ENCODE measurements at regions not wholly inside any gene's neighbourhood (a gene's known extent, or its start where the extent isn't known, plus 50 kb on each side); places are given as distances from the start of the nearest gene placed in this dataset.
"Not testable (repeated sequence)": the region's sequence is repeated elsewhere in the genome, so short reads cannot be mapped to it uniquely, and the experiment has no call there.

DNA sequence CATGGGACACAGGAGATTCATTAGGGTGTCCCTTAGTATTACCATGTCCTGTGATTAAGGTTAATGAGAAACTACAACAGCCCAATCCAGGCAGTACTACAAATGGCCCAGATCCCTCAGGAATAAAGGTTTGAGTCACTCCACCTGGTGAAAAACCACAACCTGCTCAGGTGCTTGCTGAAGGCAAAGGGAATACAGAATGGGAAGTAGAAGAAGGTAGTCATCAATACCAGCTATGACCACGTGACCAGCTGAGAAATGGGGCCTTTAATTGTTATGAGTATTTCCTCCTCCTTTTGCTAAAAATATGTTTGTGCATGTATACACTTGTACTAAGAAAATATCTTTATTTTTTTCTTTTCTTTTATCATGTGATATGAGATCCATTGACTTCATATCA lies 91.1 kb upstream of the ADAMTS5 start:
- no peak for DNase-seq

DNA sequence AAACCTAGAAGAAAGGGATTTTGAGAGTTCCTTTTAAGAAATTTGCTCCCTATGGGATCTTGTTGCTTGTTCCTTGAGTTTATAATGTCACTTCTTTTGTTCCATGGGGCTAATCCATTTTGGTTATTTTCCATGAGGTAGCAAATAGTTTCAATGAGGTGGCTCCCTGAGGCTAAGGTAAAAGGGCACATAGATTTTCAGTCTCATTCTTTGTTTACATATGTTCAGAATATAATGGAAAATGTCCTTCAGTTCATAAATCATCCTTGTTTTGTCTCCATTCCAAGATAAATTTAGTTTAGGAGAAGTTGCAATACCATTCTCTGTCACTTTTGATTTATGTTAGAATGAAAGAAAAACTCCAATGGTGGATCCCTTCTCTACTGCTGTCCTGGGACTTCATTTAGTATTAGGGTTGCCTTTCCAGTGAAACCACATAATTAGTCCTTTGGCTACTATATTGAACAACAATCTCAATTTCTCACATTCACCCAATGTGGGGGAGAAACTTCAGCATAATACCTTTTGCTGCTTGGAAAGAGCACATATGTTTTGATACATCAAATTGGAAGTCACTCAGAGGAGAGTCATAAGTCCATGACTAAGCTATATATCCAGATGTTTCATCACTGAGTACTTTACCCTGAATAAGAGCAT lies 80.9 kb upstream of the ADAMTS5 start:
- no peak for DNase-seq

DNA sequence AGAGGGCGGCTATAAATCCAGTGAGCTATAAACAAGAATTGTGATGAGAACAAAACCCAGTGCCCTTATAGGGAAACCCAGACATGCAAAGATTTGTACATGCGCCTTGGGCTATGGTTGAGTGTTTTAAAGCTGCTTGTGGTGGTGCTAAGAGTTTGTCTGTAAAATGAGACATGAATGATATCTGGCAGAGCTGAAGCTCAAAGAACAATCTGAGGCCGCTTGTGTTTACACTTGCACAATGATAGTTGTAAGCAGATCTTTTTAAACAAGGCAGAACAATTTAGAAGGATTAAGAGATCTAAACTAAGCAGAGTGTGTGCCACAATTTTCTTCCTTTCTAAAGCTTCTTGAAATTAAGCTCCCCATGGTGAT lies 80.4 kb upstream of the ADAMTS5 start:
- no peak for DNase-seq

DNA sequence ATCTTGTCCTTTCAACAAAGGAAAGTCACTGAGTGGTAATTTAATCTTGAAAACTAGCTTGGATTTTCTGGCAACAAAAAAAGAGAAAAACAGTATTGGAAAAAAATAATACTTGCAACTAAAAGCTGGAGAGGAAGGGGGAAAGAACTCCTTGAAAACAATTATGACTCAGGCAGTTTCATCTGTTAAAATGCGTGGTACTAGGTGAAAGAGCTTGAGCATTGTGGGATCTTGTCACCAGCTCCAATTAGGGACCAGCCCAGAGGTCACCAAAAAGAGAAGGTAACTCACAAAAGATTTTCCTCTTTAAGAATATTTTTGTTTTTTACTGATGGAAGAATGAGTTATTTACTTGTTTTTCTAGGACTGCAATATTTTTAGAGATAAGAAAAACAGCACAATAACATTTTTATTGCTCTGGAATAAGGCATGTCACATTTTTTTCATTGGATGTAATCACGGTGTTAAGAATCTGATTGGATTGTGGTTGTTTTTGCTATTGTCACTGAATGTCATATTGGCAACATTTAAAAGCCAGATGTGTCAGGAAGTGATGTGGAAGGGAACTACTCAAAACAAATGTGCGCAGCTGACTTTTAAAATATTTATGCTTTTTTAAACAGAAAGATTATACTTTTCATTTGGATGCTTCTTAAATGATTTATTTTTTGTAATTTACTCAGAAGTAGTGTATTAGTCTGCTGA lies 78.5 kb upstream of the ADAMTS5 start:
- DNase-seq = no peak

DNA sequence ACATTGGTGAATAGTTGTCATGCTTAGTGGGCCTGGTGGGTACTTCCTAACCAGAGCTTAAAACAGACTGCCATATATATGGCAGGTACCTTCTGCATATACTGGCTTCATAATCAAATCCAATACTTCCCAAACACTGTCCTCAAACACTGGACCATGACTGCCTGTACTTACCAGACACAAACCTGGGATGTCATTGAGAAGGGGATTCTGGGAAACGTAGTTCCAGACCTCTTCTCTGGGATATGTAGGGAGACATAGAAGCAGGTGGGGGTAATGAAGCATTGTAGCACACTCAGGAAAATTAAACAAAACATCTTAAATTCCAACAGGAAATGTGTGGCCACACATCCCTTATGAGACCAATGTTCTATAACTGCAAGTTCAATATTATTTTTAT lies 76.5 kb upstream of the ADAMTS5 start:
- no peak for DNase-seq

DNA sequence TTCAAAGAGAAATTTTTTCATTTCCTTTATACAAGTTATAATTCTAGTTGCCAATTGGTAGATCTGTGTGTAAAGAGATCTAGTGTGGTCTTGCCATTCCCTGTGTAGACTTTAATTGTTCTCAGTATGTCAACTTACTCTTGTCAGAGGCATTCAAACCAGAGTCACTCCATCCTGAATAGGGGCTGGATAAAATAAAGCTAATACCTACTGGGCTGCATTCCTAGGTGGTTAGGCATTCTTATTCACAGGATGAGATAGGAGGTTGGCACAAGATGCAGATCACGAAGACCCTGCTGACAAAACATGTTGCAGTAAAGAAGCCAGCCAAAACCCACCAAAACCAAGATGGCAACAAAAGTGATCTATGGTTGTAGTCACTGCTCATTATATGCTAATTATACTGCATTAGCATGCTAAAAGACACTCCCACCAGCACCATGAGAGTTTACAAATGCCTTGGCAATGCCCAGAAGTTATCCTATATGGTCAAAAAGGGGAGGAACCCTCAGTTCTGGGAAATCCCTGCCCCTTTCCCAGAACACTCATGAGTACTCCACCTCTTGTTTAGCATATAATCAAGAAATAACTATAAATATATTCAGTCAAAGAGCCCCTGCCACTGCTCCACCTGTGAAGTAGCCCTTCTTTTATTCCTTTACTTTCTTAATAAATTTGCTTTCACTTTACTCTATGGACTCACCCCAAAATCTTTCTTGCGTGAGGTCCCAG lies 74.0 kb upstream of the ADAMTS5 start:
- DNase-seq = no peak

DNA sequence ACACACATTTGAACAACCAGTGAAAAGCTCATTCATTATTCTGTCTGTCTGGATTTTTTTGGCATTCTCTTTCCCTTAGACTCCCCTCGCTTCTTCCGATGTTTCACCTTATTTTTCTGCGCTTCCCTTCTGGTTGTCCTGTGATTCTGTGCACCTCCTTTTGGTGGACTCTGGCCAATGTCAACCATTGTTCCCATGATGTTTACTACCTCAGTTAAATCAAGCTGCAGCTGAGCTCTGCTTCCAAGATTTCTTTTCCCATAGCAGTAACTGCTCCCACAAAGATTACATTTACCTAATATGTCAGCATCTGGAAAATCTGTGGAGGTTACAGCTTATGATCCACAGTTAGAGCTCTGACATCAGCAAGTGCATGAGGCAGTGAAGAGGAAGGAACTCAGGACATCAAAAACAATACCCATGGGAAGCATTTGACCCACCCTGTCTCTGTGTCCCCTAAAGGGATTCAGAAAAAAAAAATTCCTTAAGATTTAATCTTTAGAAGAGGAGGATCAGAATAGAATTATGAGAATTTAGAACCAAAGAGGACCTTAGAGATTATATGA lies 69.9 kb upstream of the ADAMTS5 start:
- no peak for DNase-seq

DNA sequence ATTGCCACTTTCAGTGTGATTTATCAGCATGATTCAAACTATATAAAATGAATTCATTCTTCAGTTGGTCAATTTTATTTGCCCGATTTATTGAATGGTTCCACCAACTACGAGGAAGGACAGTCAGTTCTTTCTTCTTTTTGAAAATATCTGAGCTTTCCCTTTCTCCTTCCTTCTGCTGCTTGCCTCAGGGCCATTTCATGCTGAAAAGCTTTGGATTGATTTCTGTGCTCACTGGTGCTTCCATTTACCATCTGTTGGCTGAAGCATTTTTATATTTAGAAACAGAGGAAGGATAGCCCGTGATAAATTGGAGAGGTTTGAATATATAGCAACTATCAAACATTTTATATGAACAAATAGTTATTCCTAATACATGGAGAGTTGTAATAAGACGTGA lies 68.9 kb upstream of the ADAMTS5 start:
- no peak for DNase-seq

DNA sequence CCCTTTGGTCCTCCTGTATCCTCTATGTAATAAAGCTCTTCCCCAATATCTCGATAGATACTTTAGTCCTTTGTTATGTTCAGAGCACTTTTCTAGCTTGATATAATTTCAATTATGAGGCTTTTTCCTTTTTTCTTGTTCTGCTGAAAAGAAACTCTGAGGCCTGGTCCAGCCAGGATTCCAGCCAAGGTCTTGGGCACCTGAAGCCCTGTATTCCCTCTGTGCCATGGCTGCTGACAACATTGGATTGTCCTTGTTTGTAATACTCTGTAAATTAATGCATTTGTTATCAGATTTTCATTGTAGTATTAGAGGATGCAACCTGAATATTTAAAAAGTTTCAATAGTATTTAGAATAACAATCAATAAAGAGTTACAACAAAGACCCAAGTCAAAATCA lies 67.9 kb upstream of the ADAMTS5 start:
- DNase-seq = no peak

DNA sequence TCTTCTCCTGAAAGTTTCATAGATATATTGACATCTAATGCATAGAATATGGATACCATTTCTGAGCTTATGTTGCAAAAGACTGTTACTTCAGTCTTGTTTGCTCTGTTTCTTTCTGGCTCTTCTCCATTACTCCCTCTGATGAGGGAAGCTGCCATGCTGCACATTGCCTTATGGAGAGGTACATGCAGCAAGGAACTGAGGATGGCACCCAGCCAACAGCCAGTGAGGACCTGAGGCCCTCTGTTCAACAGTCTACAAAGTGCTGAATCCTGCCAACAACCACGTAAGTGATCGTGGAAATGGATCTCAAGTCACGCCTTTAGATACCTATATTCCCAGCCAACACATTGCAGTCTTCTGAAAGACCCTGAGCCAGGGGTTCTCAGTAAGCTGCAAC lies 66.6 kb upstream of the ADAMTS5 start:
- no peak for DNase-seq

DNA sequence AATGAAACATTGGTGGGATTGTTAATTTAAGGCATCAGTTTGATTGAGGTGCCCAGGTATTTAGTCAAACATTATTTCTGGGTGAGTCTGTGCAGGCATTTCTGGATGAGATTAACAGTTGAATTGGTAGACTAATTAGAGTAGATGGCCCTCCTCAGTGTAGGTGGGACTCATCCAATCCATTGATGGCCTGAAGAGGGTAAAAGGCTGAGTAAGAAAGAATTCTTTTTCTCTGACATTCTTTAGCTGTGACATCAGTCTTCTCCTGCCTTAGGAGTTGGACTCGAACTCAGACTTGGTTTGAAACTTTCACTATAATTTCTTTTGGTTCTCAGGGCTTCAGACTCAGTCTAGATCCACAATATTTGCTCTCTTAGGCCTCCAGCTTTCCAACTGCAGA lies 59.6 kb upstream of the ADAMTS5 start:
- no peak for DNase-seq

DNA sequence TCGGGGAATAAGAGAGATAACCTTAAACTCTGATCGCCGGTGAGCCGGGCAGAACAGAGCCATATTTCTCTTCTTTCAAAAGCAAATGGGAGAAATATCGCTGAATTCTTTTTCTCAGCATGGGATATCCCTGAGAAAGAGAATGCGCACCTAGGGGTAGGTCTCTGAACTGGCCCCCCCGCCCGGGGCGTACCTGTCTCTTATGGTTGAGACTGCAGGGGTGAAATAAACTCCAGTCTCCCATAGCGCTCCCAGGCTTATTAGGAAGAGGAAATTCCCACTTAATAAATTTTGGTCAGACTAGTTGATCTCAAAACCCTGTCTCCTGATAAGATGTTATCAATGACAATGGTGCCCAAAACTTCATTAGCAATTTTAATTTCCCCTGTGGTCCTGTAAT lies 58.8 kb upstream of the ADAMTS5 start:
- not testable (repeated sequence) for DNase-seq

DNA sequence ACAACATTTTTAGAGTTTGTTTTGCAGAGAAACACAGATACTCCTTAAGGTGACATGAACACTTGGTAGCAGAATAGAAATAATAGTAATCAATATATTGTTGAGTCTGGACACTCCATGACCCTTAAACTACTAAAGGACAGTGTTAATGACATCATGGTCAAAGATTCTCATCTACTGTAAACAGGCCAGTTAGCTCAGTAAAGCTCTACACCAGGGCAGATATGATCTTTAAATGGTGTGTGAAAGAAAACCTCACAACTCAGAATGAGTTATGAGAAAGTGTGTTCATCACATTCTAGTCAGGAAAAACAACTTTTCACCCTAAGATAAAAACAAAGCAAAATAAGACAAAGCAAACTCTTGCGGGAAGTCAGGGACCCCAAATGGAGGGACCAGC lies 58.1 kb upstream of the ADAMTS5 start:
- DNase-seq = no peak

DNA sequence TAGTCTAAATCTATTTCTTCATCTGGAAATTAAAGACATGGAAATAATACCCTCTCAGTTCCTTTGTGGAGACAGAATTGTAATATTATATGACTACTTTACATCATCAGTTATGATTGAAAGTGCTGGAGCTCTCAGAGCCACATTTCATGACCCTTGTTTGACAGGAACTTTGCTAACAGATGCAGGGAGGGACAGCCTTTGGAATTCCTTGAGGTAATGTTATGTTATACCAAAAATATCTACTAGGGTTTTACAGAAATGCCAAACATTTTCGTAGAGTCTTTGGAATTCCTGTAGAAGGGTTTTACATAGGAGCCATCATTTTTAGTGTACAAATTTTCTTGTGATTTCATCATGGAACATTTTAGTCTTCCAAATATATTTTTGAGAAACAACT lies 57.4 kb upstream of the ADAMTS5 start:
- no peak for DNase-seq

DNA sequence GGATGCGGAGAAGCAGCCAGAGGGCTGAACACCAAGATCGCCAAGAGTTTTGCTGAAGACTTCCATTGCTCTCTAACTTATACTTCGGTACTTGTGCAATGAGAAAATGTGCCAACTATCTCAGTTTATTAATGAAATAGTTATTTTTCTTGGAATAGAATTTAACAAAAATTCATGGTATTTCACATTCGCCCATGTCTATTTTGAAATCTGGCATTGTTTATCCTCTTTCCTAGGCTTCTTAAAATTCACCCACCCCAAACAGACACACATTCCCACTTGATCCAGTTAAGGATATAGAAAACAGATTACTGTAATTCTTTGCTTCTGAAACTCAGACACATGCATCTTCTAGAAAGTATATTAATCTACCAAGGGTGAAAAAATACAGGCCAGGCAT lies 56.3 kb upstream of the ADAMTS5 start:
- DNase-seq = no peak

DNA sequence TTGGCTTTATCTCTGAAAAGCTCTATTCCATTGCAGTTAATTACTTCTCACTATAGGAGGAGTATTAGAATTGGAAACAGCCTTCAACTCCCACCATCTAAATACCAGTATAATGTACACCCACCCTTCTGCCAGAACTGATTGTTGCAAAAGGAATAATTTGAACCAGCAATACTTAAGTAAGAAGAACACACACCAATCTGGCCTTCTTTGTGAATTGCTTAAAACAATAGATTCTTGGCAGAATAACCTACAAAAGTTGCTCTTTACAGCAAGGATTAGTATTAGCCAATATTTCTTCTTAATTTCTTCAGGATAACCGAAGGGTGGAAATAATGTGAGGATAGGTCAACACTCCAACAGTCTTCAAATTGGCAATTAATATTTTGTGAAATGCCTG lies 54.9 kb upstream of the ADAMTS5 start:
- no peak for DNase-seq

DNA sequence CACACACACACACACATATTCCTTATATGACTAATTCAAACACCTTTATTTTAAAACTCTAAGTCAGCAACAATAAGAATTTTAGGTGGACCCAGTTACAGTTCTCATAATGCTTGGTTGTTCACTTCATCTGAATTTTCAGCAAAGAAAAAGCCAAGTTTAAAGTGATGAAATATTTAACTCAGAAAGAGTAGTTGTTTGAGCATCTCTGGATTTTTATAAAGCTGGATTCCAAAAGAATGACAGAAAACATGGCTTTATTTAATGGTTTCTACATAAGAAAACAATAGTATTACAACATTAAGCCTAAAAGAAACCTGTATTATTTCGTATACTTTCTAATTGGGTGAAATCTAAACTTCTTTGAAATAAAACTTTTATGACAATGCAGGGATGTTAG lies 54.2 kb upstream of the ADAMTS5 start:
- no peak for DNase-seq

DNA sequence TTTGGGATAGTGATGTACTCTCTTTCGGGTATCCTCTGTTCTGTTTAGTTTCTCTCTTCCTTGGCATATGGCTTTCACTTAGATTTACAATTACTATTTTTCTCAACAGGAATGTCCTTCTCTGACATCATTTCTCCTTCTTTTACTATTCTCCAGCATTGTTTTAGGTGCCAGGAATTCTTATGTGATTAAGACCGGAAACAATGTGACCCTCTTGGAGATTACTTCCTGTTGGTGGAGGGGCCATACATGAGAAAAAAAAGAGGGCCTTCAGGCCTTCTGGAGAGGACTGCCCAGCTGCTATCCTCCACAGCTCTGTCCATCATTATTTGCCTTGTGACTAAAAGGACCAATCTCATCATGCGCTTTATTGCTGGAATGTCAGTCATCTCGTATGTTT lies 50.4 kb upstream of the ADAMTS5 start:
- DNase-seq = no peak
